Activated CD4-positive, CD25-positive, alpha-beta regulatory T cell treated with anti-CD3 and anti-CD28 coated beads, Interleukin-2, amount 50 U/mL, for 72 hours (primary cell): ENCODE measurements at regions not wholly inside any gene's neighbourhood (a gene's known extent, or its start where the extent isn't known, plus 50 kb on each side); places are given as distances from the start of the nearest gene placed in this dataset.

Experiments used
- DNase-seq: peaks from one replicate; pipeline ENCODE4 v3.0.0; 2021

DNA sequence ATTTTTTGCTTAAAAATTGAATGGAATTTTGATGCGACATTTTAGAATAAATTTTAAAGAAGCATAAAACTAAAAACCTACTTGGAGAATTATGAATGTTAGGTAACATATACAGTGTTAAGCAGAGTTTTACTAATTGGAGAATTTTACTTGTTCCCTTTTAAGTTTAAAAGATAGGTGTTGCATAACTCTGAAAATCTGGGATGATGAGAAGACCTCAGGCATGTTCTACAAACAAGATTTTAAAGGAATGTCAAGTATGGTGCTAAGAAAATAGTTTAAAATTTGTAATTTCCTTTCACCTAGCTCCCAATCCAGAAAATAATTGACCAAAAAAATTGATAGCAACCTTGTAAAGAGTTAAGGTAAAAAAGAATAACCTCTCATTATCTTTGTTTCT is 135.8 kb downstream of the RFC3 start:
- DNase-seq = no peak

DNA sequence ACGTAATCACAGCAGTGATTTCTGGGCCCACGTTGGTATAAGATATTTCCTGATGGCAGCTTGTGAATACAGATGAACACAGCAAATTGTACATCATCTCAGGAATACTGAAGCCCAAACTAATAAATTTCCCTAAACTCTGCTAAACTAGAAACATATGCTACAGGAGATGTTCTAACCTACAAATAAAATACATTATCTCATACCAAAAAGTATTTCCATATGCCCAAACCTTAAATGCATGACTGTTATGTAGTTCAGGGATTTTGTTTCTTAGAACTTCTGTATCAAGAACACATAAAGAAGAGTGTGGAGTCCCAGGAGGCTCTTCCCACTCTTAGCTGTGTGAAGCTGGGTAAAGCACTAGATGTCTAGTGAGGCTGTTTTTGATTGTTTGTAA is 138.4 kb downstream of the RFC3 start:
- no peak for DNase-seq

DNA sequence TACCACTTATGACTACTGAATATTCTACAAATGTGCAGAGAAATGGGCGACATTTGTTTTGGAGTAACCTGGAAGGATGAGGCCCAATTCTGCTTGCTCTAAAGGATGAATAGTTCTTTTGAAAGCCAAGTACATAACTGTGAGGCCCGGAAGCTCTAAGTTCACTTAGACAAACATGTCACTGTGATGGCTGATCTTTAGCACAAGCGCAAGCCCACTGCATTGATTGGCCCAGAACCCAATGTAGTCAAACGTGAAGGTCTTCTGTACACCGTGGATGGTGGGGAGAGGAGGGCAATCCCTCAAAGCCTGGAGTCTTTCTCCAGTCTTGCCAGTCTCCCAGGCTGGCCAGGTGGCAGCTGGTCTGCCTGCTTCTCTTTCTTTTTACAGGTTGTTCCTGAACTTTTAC is 139.6 kb downstream of the RFC3 start:
- no peak for DNase-seq

DNA sequence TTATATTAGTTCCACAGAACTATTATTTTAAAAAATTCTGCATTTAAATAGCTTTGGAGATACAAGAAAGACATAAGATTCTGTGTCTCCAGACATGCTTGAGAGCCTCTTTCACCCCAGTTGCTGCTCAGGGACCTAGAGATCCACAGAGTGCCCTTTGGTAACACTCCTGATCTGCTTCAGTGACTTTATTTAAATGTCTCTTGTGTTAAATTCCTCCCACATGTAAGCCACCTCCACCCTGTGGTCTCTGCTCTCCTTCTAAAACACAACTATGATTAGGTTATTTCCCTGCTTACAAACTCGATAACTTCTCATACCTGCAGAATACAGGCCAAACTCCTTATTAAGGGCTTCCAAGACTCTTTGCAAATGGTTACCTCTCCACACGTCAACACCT is 141.0 kb downstream of the RFC3 start:
- DNase-seq = no peak

DNA sequence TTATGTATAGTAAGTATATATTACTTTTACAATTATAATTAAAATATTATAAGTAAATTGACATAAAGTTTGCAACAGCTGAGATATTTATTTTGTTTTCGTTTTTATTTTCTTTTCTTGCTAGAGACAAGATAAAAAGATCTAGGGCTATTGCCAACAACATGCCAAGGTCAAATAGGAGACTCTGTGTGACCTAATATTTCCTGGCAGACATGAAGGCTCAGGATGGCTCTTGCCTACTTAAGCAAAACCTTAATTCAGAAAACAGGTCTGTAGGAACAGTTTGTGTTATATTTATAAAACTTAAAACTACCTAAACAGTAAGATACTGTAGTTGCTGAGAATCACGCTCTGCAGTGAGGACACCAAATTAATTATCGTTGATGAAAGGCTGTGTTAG is 145.2 kb downstream of the RFC3 start:
- DNase-seq = no peak

DNA sequence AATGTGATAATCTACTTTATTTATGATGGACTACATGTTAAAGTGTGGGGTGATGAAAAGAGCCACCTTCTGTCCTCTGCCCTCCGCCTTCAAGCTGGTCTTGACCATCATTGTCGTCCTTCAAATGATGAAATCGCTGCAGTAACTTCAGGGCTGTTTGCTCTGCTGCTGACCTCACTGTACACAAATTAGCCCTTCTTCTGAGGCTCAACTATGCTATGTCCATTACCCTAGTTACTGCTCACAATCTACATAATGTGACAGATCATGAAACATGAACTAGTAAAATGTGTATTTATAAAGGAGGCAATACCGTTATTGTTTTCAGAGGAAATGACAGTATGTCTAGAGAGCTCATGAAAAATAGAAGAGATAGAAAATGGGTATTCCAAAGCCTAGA is 145.9 kb downstream of the RFC3 start:
- no peak for DNase-seq

DNA sequence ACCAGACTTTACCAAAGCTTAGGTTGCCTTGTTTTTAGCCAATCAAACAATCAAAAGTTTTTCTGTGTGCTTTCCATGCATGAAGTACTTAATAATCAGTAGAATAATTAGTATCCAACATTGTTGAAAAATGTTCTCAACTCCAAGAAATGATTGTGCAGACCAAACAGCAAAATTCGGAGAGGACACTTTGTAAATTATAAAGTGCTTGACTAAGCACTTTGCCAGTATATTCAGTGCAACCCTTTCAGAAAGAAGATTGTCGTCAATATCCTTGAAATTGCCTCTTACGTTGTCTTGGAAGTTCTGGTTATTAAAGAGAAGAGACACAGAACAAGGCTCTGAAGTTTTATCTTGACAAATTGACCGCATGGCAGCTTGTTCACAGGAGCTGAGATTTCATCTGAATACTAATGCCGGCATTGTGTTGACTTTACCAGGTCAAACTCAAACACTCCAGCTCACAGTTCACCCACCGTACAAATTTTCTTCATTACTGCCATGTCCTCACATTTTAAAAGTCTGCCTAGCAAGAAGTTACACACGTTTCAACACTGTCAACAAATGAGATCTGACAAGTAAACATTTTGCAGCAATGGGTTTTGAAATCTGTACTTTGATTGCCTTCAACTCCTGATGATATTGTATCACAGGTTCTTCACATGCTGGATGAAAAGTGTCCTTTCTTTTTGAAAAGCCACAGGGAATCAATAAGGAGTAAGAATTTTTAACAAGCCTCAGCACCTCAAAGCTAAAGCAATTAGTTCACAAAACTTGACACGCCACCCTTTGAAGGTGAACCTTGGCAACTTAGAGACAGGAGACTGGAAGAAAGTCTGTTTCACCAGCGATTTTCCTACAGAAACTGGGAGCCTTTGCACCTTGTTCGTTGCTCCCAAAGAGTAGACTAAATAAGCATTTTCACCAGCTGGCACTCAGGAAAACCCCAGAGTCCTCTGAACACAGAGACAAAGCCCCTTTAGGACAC is 150.9 kb downstream of the RFC3 start:
- no peak for DNase-seq

DNA sequence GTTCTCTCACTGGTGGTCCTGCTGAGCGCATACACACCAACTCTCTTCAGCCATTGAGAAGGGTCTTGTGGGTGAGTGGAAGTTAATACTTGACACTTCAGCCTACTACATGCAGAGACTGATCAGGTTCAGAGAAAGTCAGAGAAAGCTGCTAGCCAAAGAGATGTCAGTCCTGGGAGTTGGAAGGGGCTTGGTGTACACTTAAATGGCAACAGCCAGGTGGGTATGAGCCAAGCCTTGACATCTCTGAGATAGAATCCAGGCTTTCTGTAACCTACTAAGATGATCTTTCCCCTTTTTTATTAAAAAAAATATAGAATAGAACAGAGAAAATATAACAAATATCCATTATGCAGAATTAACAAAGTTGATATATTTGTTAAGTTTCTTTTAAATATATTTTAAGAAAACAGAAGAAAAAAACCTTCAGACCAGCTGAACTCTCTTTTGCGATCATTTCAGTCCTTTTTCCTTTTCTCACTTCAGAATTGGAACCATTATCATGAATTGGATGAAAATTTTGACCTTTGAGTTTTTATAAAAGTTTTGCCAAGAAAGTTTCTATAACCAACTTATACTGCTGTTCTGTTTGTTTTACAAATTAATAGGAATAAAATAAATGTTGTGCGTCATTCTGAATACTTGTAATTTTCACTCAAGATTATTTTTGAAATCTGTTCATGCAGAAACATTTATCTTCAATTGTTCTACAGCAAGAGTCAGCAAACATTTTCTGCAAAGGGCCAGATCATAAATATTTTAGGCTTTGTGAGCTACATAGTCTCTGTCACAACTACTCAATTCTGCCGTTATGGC is 153.0 kb downstream of the RFC3 start:
- no peak for DNase-seq

DNA sequence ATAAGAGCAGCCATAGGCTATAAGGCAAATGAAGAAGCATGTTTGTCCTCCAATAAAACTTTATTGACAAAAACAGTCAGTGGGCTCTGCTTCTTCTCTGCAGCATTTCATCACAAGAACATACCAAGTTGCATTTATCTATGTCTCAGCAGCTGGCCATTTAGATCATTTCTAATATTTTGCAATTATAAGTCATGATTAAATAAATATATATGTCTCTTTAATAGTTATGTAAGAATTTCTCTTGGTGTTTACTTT is 153.5 kb downstream of the RFC3 start:
- DNase-seq = no peak

DNA sequence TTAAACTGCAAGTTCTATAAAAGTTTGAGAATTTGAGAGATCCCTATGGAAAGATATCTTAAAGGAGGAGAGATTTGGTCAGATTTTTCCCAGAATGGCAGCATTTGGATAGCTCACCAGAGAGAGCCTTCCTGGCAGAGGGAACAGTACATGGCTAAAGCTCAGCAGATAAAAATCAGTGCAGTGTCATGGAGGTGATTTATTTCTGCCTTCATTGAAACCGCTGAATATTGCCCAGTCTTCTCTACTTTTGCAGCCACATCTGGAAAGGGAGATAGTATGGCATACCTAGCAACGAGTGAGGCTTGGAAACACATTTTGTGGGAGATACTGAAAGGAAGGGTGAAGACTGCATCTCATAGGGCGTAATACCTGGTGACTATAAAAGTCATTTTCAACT is 155.2 kb downstream of the RFC3 start:
- DNase-seq = no peak

DNA sequence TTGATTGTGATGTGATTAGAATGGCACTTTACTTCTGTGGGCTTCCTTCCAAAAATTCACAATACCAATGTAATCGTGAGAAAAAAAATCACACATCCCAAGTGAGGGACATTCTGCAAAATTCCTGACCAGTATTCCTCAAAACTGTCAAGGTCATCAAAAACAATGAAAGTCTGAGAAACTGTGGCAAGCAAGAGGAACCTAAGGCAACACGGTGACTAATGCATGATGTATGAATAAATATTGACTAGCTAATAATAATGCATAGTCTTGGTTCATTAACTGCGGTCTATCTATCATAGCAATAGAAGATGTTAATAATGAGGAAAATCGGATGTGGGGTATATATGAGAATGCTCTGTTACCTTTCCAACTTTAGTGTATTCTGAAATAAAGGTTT is 159.0 kb downstream of the RFC3 start:
- DNase-seq = no peak

DNA sequence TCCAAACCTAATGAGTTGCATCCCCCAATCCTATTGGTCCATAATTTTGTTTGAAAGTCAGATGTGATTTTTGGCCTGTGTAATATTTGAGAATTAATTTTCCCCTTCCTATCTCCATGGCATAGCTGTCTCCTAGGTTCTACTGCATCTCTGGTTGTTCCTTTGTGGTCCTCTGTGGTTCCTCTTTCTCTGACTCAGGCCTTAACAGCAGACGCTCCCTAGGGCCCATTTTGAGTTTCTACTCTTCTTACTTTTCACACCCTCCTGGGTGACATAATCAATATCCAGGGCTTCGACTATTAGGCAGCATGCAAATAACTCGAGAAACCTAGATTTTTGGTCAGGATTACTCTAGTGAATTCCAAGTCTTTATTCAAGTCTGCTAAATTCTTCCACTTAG is 160.7 kb downstream of the RFC3 start:
- no peak for DNase-seq

DNA sequence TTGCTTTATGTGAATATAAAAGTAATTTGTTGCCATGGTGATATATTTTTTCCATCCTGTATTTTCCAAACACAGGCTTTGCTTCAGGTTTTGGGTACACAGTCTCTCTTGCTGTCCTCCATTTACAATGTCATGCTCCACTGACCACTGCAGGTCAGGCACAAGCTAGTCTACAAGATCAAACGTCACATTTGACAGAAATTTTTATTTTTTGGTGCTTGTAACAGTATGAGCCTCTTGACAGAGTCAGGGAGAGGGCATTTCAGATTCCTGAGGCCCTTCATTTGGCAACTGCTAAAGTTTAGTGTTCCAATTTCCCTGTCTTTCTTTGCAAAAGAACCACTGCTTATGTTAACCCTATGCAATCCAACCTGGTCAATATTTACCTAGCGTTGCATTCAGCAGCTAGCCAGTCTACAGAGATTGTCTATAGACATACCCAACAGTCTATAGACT is 175.0 kb downstream of the RFC3 start:
- DNase-seq = no peak

DNA sequence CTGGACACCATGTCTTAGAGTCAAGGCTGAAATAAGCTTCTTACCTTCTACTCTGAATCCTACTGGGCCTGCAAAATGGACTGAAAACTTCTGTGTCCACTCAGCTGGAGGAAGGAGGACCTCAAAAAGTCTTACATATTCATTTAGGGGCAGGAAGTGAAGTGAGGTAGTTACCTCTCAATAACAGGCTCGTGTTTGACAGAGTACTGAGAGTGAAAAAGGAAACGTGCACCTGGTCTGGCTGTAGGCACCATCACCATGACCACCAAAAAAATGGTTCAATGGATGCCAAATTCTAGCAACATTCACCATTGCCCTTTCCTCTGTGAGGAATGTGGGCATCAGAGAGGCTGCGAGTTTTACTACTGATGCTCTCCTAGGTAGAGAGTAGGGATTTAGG is 176.2 kb downstream of the RFC3 start:
- no peak for DNase-seq

DNA sequence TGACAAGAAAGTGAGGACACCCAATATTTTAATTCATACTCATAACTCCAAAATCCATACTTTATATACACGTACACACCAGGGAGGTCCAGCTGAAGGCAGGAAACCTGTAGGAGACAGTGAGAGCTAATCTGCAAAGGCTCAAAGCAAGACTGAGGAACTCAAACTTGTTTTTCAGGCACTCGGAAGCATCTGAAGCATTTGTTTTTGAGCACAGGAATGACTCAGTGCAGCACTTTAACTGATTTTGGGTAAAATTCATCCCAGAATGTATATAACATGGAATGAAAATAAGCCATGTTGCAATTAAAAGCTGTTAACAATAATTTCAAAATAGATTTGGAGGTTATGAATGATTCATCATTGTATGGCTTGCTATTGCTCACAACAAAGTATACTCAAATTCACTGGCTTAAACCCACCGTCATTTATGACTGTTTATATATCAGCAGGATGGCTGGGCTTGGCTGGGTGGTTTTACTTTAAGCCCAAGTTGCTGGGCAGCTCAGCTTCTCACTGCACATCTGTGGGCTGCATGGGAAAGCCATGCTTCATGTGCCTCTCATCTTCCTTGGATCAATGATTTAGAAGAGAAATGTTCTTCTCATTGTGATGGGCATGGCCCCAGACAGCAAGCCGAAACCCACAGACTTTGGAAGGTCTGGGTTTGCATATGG is 177.0 kb downstream of the RFC3 start:
- no peak for DNase-seq

DNA sequence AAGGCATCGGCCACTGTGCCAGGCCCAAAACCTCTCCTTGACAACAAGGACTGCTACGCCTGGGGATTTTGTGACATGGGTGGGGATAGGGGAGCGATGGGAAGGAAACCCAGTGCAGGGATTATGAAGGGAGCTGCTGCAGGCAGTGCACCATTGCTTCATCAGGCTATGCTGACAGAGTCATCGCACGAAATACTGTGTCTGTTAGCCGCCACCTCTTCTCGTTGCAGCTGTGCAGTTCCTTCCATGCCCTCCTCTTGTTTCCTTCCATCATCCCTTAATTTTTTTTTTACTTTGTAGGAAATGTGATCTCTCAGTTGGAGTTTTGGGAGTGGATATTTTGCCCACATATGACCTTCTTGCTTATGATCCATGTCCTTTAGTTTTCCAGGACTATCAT is 178.7 kb downstream of the RFC3 start:
- DNase-seq = no peak

DNA sequence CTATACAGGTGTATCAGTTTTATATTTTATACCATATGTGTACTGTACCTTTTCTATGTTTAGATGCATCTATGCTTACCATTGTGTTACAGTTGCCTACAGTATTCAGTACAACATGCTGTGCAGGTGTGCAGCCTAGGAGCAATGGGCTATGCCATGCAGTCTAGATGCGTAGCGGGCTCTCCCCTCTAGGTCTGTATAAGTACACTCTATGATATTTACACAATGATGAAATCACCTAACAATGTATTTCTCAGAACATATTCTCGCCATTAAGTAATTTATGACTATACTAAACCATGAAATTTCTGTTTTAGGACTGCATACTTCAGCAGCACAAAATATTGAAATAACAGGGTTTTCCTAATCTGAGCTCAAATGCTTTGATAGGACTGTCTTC is 179.6 kb downstream of the RFC3 start:
- DNase-seq = no peak

DNA sequence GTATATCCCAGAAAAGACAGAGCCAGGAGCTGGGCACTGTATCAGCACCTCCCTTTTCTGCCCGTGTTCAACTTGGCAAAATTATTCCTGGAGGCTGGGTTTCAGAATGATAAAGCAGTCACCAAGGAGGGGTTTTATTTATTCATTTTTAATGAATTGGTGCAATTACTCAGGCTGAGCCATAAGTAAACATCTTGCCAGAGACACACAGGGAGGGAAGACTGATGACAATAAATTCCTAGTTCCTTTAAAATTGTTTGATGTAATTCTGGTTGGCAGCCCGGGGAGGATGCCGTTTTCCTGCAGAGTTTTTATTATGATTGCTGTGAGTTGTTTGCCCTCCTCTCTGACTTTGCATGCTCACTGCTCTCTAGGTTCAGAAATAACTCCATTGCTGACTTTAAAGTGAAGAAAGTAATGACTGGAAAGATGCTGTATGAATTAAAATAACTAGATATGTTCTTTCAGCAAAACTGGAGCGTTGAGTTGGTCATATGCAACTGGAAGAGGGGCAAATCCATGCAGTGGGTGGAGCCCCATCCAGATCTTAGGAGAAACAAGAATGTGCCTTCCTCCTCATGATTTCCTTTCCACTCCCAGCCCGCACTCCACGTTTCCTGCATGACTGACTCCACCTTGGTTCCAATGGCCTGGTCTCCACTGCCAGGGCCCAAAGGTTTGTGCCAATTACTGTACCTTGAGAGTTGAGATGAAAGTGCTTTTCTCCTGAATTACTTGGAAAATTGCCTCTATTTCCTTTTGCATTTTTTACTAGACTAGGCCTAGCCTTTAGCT is 182.1 kb downstream of the RFC3 start:
- no peak for DNase-seq

DNA sequence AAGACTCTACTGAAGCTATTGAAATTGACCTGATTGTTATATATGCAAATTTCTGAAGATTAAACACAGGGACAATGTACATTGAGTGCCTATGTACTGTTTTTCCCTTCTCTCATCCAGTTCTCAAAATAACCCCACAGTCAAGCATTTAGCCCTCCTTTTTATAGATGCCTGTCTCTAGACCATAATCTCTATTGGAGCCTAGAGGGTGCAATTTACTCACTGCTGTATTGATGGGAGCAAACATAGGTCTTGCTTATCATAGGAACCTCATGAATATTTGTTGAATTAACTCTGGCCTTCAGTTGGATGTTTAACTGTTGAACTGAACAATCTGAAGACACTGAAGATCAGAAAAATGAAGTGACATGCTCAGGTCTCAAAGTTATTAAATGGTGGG is 183.0 kb downstream of the RFC3 start:
- DNase-seq = no peak

DNA sequence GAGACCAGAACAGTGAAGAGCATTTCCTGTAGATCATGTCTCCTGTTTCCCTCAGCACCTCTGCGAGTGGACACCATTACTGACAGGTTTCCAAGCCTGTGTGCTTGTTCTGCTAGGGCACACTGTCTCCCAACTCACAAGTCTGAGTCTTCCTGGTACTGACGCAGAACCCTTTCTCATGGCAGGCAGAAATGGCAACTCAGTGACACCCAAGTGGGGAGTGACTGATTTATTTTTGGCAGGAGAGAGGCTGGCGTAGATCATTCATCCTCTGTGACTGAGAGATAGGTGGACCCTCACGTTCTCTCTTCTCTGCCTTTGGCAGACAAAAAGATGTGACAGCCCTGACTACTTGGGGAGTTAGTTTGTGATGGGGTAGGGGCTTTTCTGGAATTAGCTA is 183.4 kb downstream of the RFC3 start:
- no peak for DNase-seq

DNA sequence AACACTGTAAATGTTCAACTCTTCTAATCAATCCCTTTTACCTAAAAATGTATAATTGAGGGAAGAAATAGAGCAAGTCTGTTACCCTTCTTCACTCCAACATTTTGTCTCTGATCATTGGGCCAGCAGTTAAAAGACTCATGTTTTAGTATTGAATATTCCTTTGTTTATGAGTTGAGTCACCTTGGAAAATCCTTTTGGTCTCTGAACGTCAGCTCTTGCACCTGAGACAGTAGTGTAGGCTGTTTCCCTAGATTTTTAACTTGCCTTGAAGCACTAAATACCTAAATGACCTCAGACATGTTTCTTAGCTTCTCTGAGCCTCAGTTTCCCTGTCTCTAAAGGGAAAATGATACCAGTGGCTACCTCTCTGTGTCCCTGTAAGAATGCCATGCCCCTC is 184.2 kb downstream of the RFC3 start:
- DNase-seq = no peak

DNA sequence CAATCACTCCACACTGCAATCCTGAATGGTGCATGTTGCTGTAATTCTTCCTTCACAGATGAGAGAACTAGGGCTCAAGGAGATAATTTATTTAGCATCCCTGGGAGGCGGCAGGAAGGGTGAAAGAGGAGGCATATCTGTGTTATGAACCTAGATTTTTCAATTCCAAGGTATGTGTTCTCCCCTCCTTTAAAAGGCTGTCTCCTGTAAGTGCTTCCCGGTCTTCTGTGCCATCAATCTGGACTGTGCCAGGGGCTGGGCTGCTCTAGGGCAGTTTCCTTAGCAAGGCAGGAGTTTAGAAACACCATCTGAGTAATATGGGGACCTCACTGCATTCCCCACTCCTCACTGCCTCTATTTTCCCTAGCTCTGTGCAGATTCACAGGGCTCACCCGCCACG is 185.0 kb downstream of the RFC3 start:
- no peak for DNase-seq

DNA sequence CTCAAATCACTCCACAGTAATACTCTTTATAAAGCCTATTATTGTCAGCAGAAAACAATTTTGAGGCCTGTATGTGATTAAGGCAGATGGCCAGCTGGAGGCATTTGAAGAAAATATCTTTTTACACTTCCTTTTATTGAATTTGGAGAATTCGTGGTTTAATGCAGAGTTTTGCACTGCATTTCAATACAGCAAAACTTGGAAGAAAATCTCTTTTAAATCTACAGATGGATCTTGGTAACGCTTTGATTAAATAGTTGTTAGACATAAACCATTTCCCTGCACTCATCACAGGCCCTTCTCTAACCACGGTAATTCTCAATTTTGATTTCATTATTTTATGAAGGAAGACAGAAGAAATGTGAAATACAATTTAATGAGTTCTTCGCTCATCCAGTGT is 185.7 kb downstream of the RFC3 start:
- DNase-seq = no peak
